Epithelial cell of proximal tubule (primary cell): ENCODE measurements at regions not wholly inside any gene's neighbourhood (a gene's known extent, or its start where the extent isn't known, plus 50 kb on each side); places are given as distances from the start of the nearest gene placed in this dataset.

Source experiments
- DNase-seq: peaks from one replicate; pipeline ENCODE4 v3.0.0-alpha.2; 2011; ENCODE audit warnings: low read depth
- H3K4me3 ChIP-seq: 2 replicates; pipeline ENCODE4 v1.5.1; 2011; ENCODE audit warnings: low read depth, mild to moderate bottlenecking, low read length
- TF ChIP-seq, protein P1 (sequence below): conservative IDR thresholded peaks from 2 replicates; pipeline ENCODE4 v1.5.1; 2012; ENCODE audit warnings: low read depth, mild to moderate bottlenecking, low read length

DNA sequence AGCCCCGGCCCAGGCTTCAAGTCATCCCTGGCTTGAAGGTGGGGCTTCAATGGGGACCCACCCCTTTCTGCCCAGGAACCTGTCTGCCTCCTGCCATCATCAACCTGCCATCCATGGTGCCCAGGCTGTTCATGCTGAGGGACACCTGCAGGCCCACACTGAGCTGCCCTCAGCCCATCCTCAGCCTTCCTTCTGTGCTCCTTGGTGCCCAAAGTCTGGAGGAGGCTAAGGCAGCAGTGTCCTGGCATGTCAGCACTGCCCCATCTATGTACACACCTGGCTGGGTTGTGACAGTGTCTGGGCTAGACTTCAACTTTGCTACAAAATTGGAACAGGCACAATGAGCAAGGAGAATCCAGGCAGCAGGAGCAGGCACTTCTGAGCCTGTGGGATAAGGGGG is 745.3 kb upstream of the EPHA6 start:
- TF ChIP-seq, protein P1, sequence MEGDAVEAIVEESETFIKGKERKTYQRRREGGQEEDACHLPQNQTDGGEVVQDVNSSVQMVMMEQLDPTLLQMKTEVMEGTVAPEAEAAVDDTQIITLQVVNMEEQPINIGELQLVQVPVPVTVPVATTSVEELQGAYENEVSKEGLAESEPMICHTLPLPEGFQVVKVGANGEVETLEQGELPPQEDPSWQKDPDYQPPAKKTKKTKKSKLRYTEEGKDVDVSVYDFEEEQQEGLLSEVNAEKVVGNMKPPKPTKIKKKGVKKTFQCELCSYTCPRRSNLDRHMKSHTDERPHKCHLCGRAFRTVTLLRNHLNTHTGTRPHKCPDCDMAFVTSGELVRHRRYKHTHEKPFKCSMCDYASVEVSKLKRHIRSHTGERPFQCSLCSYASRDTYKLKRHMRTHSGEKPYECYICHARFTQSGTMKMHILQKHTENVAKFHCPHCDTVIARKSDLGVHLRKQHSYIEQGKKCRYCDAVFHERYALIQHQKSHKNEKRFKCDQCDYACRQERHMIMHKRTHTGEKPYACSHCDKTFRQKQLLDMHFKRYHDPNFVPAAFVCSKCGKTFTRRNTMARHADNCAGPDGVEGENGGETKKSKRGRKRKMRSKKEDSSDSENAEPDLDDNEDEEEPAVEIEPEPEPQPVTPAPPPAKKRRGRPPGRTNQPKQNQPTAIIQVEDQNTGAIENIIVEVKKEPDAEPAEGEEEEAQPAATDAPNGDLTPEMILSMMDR: no peak
- H3K4me3 ChIP-seq: no peak overlapping the region
- DNase-seq: no peak

DNA sequence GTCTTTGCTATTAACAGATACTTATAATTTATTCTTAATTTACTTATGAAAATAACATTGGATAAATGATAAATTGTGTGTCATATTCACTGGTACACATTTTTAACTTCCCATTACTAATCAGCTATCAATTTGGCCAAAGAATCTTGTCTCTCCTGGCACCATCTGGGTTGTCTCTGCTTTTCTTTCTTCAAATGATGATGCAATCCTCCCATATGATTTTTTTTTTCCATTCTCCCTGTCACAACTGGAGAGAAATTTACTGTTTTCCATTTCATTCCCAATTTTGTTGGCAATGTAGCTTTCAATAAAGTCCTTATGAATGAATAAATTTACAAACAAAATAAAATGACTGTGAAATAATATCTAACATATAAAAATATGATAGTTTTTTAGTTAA is 743.7 kb upstream of the EPHA6 start:
- no peak overlapping the region for H3K4me3 ChIP-seq
- TF ChIP-seq, protein P1: no peak
- DNase-seq: no peak

DNA sequence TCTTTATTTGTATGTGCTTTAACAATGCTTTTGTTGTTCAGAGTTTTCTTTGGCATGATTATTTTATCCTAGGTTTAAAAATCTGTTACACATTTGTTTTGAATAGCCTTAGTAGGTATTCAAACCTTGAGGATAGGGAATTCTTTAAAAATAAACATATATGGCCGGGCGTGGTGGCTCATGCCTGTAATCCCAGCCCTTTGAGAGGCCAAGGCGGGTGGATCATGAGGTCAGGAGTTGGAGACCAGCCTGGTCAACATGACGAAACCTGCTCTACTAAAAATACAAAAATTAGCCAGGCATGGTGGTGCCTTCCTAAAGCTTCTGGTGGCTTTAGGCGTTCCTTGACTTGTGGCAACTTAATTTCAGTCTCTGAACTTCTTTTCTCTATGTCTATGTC is 743.3 kb upstream of the EPHA6 start:
- TF ChIP-seq, protein P1: no peak
- no peak for DNase-seq
- no peak overlapping the region for H3K4me3 ChIP-seq

DNA sequence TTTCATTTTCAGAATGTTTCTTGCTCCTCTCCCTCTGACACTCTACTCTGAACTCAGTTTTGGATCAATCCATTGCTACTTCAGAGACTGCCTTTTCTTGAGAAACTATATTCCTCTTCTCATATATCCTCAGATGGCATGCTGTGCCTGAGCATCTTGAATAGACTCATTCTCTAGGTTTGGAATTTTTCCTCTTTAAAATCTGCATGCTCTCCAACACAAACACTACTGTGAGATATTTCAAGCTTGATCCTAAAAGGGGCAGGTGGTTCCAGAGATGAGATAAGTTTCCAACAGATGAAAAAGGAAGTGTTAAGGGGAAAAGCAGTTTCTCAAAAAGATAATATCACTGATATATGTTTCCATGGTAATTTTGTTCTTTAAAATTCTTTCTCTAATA is 742.2 kb upstream of the EPHA6 start:
- H3K4me3 ChIP-seq: no peak overlapping the region
- TF ChIP-seq, protein P1: no peak
- DNase-seq: no peak

DNA sequence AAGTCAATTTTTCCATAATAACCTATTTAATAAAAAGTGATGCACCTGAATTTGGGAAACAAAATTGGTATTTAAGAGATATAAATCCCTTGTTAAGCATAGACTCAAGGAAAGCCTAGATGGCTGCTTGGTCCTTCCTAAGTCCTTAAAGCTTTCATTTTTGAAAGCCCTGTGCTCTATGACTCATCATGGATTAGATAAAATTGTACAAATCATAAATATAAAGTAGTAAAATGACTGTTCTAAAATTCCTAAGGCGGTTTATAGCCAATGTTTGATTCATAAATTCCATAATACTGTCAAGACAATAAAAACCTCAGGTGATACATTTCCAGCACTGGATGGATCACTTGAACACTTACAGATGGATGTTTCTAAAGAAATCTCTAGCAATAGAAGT is 730.8 kb upstream of the EPHA6 start:
- no peak for DNase-seq
- TF ChIP-seq, protein P1: no peak
- H3K4me3 ChIP-seq: no peak overlapping the region

DNA sequence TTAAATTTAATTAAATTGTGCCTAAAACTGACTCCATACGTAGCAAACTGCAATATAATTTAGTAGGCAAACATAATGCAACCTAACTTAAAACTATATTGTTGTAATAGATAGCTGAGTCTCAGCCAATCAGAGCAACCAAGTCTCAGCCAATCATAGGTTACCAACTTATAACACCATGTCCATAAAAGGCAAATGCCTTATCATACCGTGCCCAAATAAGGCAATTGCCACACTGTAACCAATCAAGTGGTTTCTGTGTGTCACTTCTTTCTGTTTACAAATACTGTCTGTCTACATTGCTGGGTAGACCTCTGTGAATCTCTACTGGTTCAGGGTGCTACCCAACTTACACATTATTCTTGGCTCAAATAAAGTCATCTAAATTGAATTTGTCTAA is 728.4 kb upstream of the EPHA6 start:
- DNase-seq: no peak
- TF ChIP-seq, protein P1: no peak
- no peak overlapping the region for H3K4me3 ChIP-seq

DNA sequence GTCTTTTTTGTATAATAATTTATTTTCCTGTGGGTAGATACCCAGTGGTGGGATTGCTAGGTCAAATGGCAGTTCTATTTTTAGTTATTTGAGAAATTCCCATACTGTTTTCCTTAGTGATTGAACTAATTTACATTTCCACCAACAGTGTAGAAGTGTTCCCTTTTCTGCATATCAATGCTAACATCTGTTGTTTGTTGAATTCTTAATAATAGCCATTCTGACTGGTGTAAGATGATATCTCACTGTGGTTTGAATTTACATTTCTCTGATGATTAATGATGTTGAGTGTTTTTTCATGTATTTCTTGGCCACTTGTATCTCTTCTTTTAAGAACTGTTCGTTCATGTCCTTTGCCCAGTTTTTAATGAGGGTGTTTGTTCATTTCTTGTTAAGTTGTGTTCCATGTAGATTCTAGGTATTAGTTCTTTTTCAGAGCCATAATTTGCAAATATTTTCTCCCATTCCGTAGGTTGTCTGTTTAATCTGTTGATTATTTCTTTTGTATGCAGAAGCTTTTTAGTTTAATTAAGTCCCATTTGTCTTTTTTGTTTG is 713.3 kb upstream of the EPHA6 start:
- no peak for DNase-seq
- TF ChIP-seq, protein P1: no peak

More for the DNA sequence above, 713.3 kb upstream of the EPHA6 start:
- H3K4me3 ChIP-seq: no peak overlapping the region
